HG03457 (cell line): ENCODE measurements at regions not wholly inside any gene's neighbourhood (a gene's known extent, or its start where the extent isn't known, plus 50 kb on each side); places are given as distances from the start of the nearest gene placed in this dataset.

Experiments used
- ATAC-seq: cut with Tn5 transposase; IDR thresholded peaks from one replicate; pipeline ENCODE4 v1.9.1; 2021; ENCODE audit warnings: moderate number of reproducible peaks; ENCODE audit not compliant: unreplicated experiment

GRCh38 chr4:36492590-36492989, 211.2 kb downstream of the DTHD1 start:
- ATAC-seq = no peak

DNA sequence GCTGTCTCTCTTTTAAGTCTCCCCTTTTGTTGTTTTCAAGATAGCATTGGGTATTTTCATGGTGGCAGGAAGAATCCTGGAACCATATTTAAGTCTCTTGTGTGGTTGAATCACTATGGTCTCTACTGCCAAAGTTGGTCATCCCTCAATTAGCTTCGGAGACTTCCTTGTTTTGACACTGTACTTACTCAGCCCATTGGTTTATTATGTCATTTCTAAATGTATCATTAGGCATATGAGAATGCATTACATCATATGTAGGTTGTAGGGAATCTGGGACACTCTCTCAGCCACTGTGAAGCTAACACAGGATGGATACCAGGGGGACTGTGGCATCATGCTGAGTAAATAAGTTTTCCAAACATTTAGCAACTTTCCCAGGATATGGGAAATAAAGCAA, 211.8 kb downstream of the DTHD1 start:
- ATAC-seq = no peak

DNA sequence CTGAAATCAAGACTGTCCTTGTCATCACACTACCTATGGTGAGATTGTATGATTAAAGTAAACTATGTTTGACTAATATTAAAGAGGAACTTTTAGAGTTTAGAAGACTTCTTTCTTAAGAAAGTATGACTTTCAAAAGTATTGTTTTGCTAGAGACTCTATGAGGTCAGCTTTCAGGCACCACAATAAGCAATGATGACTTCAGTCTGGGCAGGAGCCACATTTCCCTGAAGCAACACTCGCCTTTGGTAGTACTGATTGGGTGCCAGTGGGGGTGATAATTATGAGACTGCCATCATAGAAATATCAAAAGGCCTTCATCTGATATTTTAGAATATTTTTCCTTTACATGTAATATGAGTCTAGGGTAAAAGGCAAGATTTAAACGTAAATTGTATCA, 212.6 kb downstream of the DTHD1 start:
- no peak for ATAC-seq

- ATAC-seq = no peak
Observed at GRCh38 chr4:36494747-36495146, 213.3 kb downstream of the DTHD1 start.

DNA sequence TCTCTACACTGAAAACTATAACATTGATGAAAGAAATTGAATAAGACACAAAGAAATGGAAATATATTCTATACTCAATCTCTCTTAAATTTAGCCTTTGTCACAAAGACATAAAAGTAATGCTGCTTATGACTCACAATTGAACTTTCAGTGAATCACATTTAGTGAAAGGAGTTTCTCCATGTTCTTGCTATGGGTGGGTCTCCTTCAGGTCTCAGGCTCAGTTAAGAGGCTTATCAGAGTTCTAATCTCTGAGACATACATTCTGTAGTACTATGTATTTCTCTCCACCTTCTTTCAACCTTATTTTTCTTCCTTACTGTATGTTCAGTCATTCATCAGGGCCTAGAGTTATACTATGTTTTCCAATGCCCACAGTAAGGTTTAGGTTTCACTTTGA, 220.9 kb downstream of the DTHD1 start:
- ATAC-seq = no peak

- ATAC-seq = no peak
Observed at GRCh38 chr4:36508394-36508793, 227.0 kb downstream of the DTHD1 start.

- no peak for ATAC-seq
Observed at GRCh38 chr4:36509845-36510244, 228.4 kb downstream of the DTHD1 start.

GRCh38 chr4:36511785-36512184, 230.4 kb downstream of the DTHD1 start:
- ATAC-seq = no peak

GRCh38 chr4:36516522-36517095, 235.2 kb downstream of the DTHD1 start:
- no peak for ATAC-seq

DNA sequence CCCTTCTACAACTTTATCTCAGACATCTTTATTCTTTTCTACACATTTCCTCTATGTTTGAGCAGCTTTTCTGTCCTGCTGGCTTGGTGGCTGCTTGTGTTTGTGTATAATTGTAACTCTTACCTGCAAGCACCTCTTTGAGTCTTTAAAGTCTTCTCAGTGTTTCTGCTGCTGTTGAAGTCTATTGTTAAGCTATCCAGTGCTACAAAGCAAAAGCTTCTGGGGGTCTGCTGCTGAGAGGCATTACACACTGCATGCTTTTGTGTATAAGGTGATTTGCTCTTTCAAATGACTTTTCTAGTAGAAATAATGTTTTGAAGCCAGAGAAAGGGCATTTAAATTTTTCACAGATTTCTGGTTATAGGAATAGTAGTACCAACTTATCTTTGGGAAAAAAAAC, 241.8 kb downstream of the DTHD1 start:
- no peak for ATAC-seq

DNA sequence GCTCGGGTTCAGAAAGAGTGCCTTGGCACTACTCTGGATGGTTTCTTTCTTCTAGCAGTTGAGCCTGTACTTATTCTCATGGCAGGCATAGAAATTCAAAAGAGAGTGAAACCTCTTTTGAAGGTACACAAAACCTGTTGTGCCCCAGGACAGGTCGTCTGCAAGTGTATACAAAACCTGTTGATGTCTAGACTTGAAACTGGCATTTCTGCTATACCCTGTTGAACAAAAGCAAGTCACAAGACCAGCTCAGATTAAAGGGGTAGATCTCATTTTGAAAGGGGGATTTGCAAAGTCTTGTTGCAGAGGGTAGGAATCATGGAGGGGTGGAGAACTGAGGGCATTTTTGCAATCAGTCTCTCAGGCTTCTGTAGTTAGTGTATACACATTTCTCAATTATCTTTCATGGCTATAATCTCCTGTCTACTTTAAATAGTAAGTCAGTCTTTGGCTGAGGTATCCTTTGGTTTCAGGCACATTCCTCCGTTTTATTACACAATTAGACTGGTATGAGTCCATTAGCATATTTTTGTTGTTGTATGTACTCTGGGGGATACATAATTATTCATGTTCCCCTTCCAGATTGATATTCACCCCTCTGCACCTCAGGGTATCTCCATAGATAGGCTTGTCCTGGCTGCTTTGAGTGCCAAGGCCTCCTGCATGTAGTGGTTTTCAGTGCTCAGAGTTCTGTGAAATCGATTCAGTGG, 251.4 kb downstream of the DTHD1 start:
- no peak for ATAC-seq

DNA sequence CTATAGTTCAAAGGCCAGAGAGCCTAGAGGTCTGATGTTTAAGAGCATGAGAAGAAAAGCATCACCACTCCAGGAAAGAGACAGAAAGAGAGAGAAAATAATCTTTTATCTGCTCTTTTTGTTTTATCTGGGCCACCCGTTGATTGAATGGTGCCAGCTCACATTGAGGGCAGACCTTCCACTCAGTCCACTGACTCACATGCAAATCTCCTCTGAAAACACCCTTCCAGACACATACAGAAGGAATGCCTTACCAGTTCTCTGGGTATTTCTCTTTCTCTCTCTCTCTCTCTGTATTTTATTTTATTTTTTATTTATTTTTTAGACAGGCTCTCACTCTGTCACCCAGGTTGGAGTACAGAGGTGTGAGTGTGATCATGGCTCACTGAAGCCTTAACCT, 252.5 kb downstream of the DTHD1 start:
- ATAC-seq = no peak

DNA sequence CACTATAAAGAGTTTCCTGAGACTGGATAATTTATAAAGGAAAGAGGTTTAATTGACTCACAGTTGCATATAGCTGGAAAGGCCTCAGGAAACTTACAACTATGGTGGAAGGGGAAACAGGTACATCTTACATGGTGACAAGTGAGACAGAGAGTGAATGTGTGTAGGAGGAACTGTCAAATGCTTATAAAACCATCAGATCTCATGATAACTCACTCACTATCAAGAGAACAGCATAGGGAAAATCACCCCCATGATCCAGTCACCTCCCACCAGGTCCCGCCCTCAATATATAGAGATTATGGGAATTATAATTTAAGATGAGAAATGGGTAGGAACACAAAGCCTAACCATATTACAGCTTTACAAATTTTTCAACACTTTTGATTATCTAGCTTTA, 266.0 kb downstream of the DTHD1 start:
- ATAC-seq = no peak

- ATAC-seq = no peak
Observed at GRCh38 chr4:36549252-36549651, 267.8 kb downstream of the DTHD1 start.

DNA sequence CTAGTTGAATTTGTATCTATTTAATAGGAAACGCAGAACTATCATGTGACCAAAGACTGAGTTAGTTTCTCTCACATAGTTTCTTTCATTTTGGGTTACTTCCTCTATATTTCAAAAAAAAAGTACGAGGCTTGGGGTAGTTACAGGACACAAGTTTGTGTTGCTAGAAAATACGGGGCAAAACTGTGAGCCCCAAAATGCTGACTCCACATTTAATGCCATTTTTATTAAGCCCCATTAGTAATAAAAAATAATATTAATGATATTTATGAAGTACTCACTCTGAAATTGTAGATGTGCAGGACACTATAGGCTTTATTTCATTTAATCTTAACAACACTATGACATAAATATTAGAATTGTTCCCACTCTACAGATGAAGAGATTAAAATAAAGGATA, 268.6 kb downstream of the DTHD1 start:
- ATAC-seq = no peak

- ATAC-seq = peak; percentile 89
Observed at GRCh38 chr4:36551697-36552214, 270.3 kb downstream of the DTHD1 start.

- no peak for ATAC-seq
Observed at GRCh38 chr4:36553029-36553428, 271.6 kb downstream of the DTHD1 start.

DNA sequence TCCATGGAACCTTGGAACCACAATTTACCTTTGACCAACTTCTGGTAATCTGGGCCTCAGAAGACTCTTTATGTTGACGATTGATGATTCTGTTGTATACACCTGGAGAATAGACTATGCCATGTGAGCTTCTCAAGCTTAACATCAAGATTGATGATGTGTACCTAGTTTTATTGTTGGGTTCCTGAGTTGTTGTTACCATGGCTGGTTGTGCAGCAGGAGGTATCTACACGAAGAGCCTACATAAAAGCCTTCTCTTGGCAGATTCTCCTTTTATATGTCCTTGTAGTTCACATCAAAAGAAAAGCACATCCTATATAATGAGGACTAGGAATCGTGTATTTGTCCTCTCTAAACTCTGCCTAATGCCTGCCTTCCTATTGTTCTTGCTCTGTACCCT, 272.0 kb downstream of the DTHD1 start:
- no peak for ATAC-seq

GRCh38 chr4:36556984-36557383, 275.6 kb downstream of the DTHD1 start:
- no peak for ATAC-seq

DNA sequence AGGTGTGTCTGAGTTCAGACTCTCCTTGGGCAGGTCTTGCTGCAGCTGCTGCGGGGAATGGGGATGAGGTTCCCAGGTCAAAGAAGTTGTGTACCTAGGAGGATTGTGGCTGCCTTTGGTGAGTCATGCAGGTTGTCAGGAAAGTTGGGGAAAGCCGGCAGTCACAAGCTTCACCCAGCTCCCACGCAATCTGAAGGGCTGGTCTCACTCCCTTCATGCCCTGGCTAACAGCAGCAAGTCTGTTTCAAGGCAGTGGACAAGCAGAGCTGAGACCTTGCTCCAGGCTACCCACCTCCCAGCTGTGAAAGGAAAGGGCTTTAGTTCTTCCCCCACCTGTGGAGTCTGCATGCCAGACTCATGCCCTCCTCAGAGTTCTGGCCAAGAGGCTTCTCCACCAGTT, 287.2 kb downstream of the DTHD1 start:
- no peak for ATAC-seq

DNA sequence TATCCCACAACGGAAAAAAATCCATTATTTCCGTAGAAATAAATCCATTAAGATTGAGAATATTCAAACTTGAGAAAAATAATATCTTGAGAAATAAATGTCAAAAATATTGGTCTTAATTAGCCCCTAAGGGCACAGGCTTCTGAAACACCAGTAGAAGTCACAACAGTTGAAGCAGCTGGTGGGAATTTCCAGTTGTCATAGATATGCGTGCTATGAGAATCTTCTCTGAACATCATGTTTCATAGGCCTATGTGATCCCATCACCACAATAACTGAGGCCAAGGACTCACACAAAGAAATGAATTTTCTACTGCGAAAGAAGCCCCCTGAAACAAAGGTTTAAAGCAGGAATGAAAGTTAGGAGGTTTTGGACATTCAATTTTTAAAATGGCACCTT, 292.0 kb downstream of the DTHD1 start:
- no peak for ATAC-seq

DNA sequence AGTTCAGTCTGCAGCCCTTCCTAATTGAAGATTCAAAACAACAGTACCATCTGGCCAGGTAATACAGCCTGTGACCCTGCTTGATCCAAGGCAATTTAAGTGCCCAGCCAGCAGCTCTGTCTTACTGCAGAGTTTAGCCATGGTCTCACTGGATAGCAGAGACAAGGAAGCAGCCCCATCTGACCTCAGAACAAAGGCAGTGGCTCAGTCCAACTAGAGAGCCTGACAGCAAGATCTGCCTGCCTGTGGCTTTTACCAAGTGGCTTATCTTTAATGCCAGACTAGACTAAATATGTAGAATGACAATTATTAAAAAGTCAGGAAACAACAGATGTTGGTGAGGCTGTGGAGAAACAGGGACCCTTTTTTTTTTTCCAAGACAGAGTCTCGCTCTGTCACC, 293.4 kb downstream of the DTHD1 start:
- no peak for ATAC-seq

DNA sequence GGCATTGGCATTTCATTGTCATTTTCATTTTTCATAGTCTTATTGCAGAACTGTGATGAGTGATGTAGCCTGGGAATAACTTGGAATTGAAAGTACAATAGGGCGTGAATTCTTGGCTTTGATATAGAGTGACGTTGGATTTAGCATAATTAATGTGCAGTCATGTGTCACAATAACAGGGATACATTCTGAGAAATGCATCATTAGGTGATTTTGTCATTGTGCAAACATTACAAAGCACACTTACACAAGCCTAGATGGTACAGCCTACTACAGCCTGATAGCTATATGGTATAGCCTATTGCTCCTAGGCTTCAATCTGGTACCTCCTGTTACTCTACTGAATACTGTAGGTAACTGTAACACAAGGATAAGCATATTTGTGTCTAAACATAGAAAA, 300.8 kb downstream of the DTHD1 start:
- no peak for ATAC-seq
